ENCODE measurements at regions not wholly inside any gene's neighbourhood (a gene's known extent, or its start where the extent isn't known, plus 50 kb on each side); places are given as distances from the start of the nearest gene placed in this dataset.

DNA sequence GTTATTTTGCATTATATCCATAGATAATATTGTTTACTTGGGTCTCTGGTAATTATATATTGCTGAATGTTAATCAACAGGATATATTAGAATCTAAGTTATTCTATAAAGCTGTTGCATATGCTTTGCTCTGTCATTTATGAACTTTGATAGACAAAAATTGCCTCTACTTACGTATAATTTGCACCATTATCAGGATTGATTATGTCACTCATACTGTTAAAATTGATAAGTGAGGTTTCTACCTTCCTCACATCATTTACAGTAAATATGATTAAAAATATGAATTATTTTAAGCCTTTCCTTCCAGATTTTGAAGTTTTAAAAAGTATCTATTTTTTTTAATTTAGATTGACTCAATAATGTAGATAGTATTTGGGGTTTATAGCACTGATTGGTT is 1540.4 kb upstream of the PRMT6 start:
- Histone ChIP-seq H3K36me3 (no peaks in the 10 kb centered on the region), H3K27ac (no peak overlapping the region), H3K4me1 (no peaks in the 10 kb centered on the region), H3K4me3 (no peak overlapping the region), H3K9me3 (no peaks in the 10 kb centered on the region), H3K27me3 (no peaks in the 10 kb centered on the region)
- intact Hi-C loops (cut with DNase I) = no loop called here
- TF ChIP-seq CTCF (IDR thresholded peaks at IDR 0.05) = no peak
- DNase-seq (ENCODE audit: low spot score in 2 of 2) = no peak

DNA sequence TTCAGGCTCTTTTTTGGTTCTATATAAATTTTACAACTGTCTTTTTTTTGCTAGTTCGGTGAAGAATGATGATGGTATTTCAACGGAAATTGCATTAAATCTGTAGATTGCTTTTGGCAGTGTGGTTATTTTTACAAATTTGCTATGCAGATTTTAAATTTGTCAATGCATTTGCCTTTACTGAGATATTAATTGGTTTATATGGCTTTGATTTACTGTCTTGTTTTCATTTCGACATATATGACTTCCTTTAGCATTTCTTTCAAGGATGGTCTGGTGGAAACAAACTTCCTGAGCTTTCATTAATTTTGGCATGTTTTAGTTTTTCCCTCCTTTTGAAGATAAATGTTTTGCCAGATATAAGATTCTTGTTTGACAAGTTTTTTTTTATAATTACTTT is 1522.5 kb upstream of the PRMT6 start:
- H3K9me3 ChIP-seq = peaks cover 0 to 8% of the 10 kb centered on the region in 2 donors
- H3K27ac ChIP-seq = no peak overlapping the region
- H3K36me3 ChIP-seq = no peaks in the 10 kb centered on the region
- intact Hi-C loops (cut with DNase I) = no loop called here
- H3K4me1 ChIP-seq = no peaks in the 10 kb centered on the region
- H3K4me3 ChIP-seq = no peak overlapping the region
- no peak for DNase-seq (ENCODE audit: low spot score in 2 of 2)
- no peak for TF ChIP-seq CTCF (IDR thresholded peaks at IDR 0.05)
- H3K27me3 ChIP-seq = no peaks in the 10 kb centered on the region

GRCh38 chr1:105544475-105544874 is 1512.0 kb upstream of the PRMT6 start:
- intact Hi-C loops (cut with DNase I) = no loop called here
- no peak for TF ChIP-seq CTCF (IDR thresholded peaks at IDR 0.05)
- Histone ChIP-seq H3K27ac (no peak overlapping the region), H3K36me3 (no peaks in the 10 kb centered on the region), H3K9me3 (no peaks in the 10 kb centered on the region), H3K4me1 (no peaks in the 10 kb centered on the region), H3K4me3 (no peak overlapping the region), H3K27me3 (no peaks in the 10 kb centered on the region)
- DNase-seq (ENCODE audit: low spot score in 2 of 2) = no peak

DNA sequence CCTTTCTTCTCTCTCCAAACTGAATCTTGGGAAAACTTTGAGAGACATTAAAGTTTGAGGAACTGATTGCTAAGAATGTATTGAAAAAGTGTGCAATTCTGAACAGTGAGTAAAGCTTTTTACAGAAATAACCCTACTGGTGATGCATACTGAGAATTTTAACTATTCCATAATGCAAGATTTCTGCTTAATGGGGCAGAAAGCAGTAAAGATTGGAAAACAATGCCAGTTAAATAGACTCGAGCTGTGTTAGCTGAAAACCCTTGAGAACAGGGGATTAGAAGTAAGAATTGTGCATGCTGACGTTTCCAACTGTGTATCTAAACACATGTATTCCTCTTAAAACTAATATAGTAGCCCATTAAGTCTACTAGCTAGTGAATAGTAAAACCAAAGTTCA is 1500.2 kb upstream of the PRMT6 start:
- Histone ChIP-seq H3K4me1 (no peaks in the 10 kb centered on the region), H3K27ac (no peak overlapping the region), H3K36me3 (no peaks in the 10 kb centered on the region), H3K4me3 (no peak overlapping the region), H3K9me3 (peaks cover 0 to 4% of the 10 kb centered on the region in 2 donors), H3K27me3 (no peaks in the 10 kb centered on the region)
- no peak for DNase-seq (ENCODE audit: low spot score in 2 of 2)
- no peak for TF ChIP-seq CTCF (IDR thresholded peaks at IDR 0.05)
- intact Hi-C loops (cut with DNase I) = no loop called here

DNA sequence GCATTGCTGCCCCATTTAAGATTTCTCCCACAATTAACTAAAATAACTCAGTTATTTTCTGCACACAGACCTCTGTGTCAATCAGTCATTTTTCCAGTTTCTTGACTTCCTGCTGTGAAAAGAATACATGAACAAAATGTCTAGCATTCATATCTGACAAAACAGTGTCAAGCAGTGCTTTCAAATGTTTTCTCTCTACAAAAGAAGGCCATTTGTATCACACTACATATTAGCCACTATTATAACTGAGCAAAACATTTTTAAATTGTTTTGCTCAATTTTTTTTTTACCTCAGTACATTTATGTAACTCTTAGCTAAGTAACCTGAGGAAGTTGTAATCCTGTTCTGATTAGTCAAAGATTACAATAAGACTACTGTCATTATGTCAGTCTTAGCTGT is 1498.5 kb upstream of the PRMT6 start:
- H3K4me1 ChIP-seq = no peaks in the 10 kb centered on the region
- no peak overlapping the region for H3K27ac ChIP-seq
- H3K4me3 ChIP-seq = no peak overlapping the region
- no peaks in the 10 kb centered on the region for H3K27me3 ChIP-seq
- H3K9me3 ChIP-seq = peaks cover 0 to 4% of the 10 kb centered on the region in 2 donors
- no peaks in the 10 kb centered on the region for H3K36me3 ChIP-seq
- no peak for TF ChIP-seq CTCF (IDR thresholded peaks at IDR 0.05)
- DNase-seq (ENCODE audit: low spot score in 2 of 2) = no peak
- intact Hi-C loops (cut with DNase I) = no loop called here

DNA sequence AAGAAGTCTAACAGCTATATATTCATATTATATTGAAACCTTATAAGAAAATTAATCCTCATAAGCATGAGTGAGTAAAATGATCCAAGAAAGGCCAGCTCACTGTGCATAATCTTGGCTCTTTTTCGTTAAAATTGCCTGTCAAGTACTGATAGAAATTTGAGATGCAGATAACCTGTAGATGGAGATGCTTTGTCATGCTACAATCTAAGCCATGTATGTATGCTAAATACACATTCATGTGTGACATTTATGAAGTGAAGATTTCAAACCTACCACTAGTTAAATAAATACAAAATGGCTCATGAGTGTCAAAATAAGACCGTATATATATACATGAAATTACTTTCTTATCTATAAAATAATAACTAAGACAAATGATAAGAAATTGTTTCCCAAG is 1491.5 kb upstream of the PRMT6 start:
- DNase-seq (ENCODE audit: low spot score in 2 of 2) = no peak
- no peak for TF ChIP-seq CTCF (IDR thresholded peaks at IDR 0.05)
- Histone ChIP-seq H3K27ac (no peak overlapping the region), H3K27me3 (no peaks in the 10 kb centered on the region), H3K9me3 (peaks cover 0 to 4% of the 10 kb centered on the region in 2 donors), H3K36me3 (no peaks in the 10 kb centered on the region), H3K4me3 (no peak overlapping the region), H3K4me1 (no peaks in the 10 kb centered on the region)
- intact Hi-C loops (cut with DNase I) = no loop called here
